Esophagus squamous epithelium (tissue), 4 donors: ENCODE measurements at regions not wholly inside any gene's neighbourhood (a gene's known extent, or its start where the extent isn't known, plus 50 kb on each side); places are given as distances from the start of the nearest gene placed in this dataset.

Experiments used
- POLR2A ChIP-seq, 4 donors: fragments of 450-650 bp; IDR thresholded peaks; one replicate each; pipeline ENCODE4 v1.6.1; 2017; ENCODE audit warnings: antibody characterized with exemption in 4 of 4, mild to moderate bottlenecking in 4 of 4, moderate library complexity in 3 of 4
- TF ChIP-seq, protein P1 (sequence below), 6 experiments: fragments of 450-650 bp in 4 of 6; fragments of 200-600 bp in 2 of 6; sonication (generic) in 2 of 6; IDR thresholded peaks; one replicate each; pipeline ENCODE4 v1.5.1; 2016 to 2019; ENCODE audit warnings: antibody characterized with exemption in 6 of 6, mild to moderate bottlenecking in 4 of 6, moderate library complexity in 4 of 6

DNA sequence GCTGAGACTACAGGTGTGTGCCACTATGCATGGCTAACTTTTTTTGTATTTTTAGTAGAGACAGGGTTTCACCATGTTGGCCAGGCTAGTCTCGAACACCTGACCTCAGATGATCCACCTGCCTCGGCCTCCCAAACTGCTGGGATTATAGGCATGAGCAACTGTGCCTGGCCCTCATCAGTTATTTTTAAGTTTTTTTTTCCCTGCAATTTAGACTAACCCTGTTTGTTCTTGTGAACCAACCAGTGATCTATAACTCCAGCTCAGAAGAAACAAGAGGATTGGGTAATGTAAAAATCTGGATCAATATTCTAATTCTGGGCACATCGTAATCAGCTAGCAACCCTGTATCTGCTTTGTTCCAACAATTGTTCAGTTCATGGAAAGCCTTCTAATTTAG lies 155.7 kb downstream of the NXNL2 start:
- TF ChIP-seq, protein P1, sequence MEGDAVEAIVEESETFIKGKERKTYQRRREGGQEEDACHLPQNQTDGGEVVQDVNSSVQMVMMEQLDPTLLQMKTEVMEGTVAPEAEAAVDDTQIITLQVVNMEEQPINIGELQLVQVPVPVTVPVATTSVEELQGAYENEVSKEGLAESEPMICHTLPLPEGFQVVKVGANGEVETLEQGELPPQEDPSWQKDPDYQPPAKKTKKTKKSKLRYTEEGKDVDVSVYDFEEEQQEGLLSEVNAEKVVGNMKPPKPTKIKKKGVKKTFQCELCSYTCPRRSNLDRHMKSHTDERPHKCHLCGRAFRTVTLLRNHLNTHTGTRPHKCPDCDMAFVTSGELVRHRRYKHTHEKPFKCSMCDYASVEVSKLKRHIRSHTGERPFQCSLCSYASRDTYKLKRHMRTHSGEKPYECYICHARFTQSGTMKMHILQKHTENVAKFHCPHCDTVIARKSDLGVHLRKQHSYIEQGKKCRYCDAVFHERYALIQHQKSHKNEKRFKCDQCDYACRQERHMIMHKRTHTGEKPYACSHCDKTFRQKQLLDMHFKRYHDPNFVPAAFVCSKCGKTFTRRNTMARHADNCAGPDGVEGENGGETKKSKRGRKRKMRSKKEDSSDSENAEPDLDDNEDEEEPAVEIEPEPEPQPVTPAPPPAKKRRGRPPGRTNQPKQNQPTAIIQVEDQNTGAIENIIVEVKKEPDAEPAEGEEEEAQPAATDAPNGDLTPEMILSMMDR (IDR thresholded peaks at IDR 0.05) = no peak
- TF ChIP-seq POLR2A (IDR thresholded peaks at IDR 0.05) = no peak
